ENCODE measurements at regions not wholly inside any gene's neighbourhood (a gene's known extent, or its start where the extent isn't known, plus 50 kb on each side); places are given as distances from the start of the nearest gene placed in this dataset.
"Not testable (repeated sequence)": the region's sequence is repeated elsewhere in the genome, so short reads cannot be mapped to it uniquely, and the experiment has no call there.

- Histone ChIP-seq H3K4me2 (no peak overlapping the region), H2AFZ (ENCODE audit: low read depth) (no peak overlapping the region), H3K27me3 (ENCODE audit: insufficient read depth, low read depth) (no peaks in the 10 kb centered on the region), H3K79me2 (ENCODE audit: insufficient read depth, low read depth) (no peaks in the 10 kb centered on the region), H3K27ac (no peak overlapping the region), H3K36me3 (ENCODE audit: insufficient read depth) (no peaks in the 10 kb centered on the region), H3K4me3 (IDR thresholded peaks at IDR 0.05; ENCODE audit: insufficient read depth, low read depth, low read length) (no peak overlapping the region), H3K4me1 (ENCODE audit: low read depth, poor library complexity, severe bottlenecking) (peaks cover 4% of the 10 kb centered on the region), H3K9ac (no peak overlapping the region), H4K20me1 (ENCODE audit: insufficient read depth) (no peaks in the 10 kb centered on the region)
- TF ChIP-seq CTCF (conservative IDR thresholded peaks at IDR 0.05; ENCODE audit: low read depth, low read length): no peak
Measured at GRCh38 chr4:123530357-123530756, 133.8 kb downstream of the SPRY1 start.

- no peaks in the 10 kb centered on the region for H3K79me2 ChIP-seq (ENCODE audit: insufficient read depth, low read depth)
- no peak overlapping the region for H2AFZ ChIP-seq (ENCODE audit: low read depth)
- TF ChIP-seq CTCF (conservative IDR thresholded peaks at IDR 0.05; ENCODE audit: low read depth, low read length): no peak
- H3K4me2 ChIP-seq: no peak overlapping the region
- no peak overlapping the region for H3K27ac ChIP-seq
- no peaks in the 10 kb centered on the region for H3K36me3 ChIP-seq (ENCODE audit: insufficient read depth)
- H3K9ac ChIP-seq: no peak overlapping the region
- H3K4me3 ChIP-seq (IDR thresholded peaks at IDR 0.05; ENCODE audit: insufficient read depth, low read depth, low read length): no peak overlapping the region
- H3K27me3 ChIP-seq (ENCODE audit: insufficient read depth, low read depth): no peaks in the 10 kb centered on the region
- H4K20me1 ChIP-seq (ENCODE audit: insufficient read depth): no peaks in the 10 kb centered on the region
- H3K4me1 ChIP-seq (ENCODE audit: low read depth, poor library complexity, severe bottlenecking): no peaks in the 10 kb centered on the region
Measured at GRCh38 chr4:123535037-123535748, 138.6 kb downstream of the SPRY1 start.

- Histone ChIP-seq H2AFZ (ENCODE audit: low read depth) (no peak overlapping the region), H3K27ac (no peak overlapping the region), H3K9ac (no peak overlapping the region), H4K20me1 (ENCODE audit: insufficient read depth) (no peaks in the 10 kb centered on the region), H3K4me1 (ENCODE audit: low read depth, poor library complexity, severe bottlenecking) (no peaks in the 10 kb centered on the region), H3K27me3 (ENCODE audit: insufficient read depth, low read depth) (no peaks in the 10 kb centered on the region), H3K4me2 (no peak overlapping the region), H3K36me3 (ENCODE audit: insufficient read depth) (no peaks in the 10 kb centered on the region), H3K4me3 (IDR thresholded peaks at IDR 0.05; ENCODE audit: insufficient read depth, low read depth, low read length) (no peak overlapping the region), H3K79me2 (ENCODE audit: insufficient read depth, low read depth) (no peaks in the 10 kb centered on the region)
- no peak for TF ChIP-seq CTCF (conservative IDR thresholded peaks at IDR 0.05; ENCODE audit: low read depth, low read length)
Measured at GRCh38 chr4:123536225-123536624, 139.6 kb downstream of the SPRY1 start.

GRCh38 chr4:123537906-123538402 is 141.4 kb downstream of the SPRY1 start:
- H3K4me2 ChIP-seq; H4K20me1 ChIP-seq (ENCODE audit: insufficient read depth); H3K4me1 ChIP-seq (ENCODE audit: low read depth, poor library complexity, severe bottlenecking); H3K9ac ChIP-seq; H3K36me3 ChIP-seq (ENCODE audit: insufficient read depth); H3K79me2 ChIP-seq (ENCODE audit: insufficient read depth, low read depth); H2AFZ ChIP-seq (ENCODE audit: low read depth); H3K4me3 ChIP-seq (IDR thresholded peaks at IDR 0.05; ENCODE audit: insufficient read depth, low read depth, low read length); H3K27me3 ChIP-seq (ENCODE audit: insufficient read depth, low read depth); H3K27ac ChIP-seq: not testable (repeated sequence)

Measured in KMS-11 (cell line).